Heart left ventricle (tissue), 13 donors: ENCODE measurements at regions not wholly inside any gene's neighbourhood (a gene's known extent, or its start where the extent isn't known, plus 50 kb on each side); places are given as distances from the start of the nearest gene placed in this dataset.

ENCODE experiments used
- POLR2A ChIP-seq, 2 donors: fragments of 450-650 bp; IDR thresholded peaks; one replicate each; pipeline ENCODE4 v1.6.1; 2017; ENCODE audit warnings: antibody characterized with exemption in 2 of 2, mild to moderate bottlenecking in 2 of 2, moderate library complexity in 2 of 2
- TF ChIP-seq, protein P1 (sequence below), 12 donors: fragments of 200-600 bp; sonication (generic) in 4 of 12; IDR thresholded peaks; one replicate each; pipeline versions ENCODE4 v1.5.0 to v1.8.0; 2018 to 2022; ENCODE audit warnings: antibody characterized with exemption in 12 of 12, mild to moderate bottlenecking in 5 of 12
- donor health status: ischemic (EF 13 %, LVEDD 7.1; RV severe dilation, severe dysfunction).
- donor health status: DM: no; HTN: yes; CAD: no.
- donor health status: DM: no; HTN: no; CAD: no.
- donor health status: ischemic (EF 25% LVEDD 6.9; RV normal size, moderate dysfunction).
- donor health status: ischemic (EF 25% LVEDD 5.7; RV mildly dilated, moderate dysfunction).
- donor health status: ischemic (EF 35%, LVEDD 5.7; RV mildly dilated, moderate dysfunction).
- donor health status: nonischemic (EF 11% LVEDD 7.7; RV severe dilation, severe dysfunction).
- donor health status: DM: yes; HTN: yes; CAD: no.
- donor health status: PGD.
- donor health status: ischemic (EF 29% LVEDD 5.4; RV normal size, mild dysfunction).
- donor health status: nonischemic (EF 23%, LVEDD 6.1; RV moderate dilation, normal function).

- TF ChIP-seq, protein P1, sequence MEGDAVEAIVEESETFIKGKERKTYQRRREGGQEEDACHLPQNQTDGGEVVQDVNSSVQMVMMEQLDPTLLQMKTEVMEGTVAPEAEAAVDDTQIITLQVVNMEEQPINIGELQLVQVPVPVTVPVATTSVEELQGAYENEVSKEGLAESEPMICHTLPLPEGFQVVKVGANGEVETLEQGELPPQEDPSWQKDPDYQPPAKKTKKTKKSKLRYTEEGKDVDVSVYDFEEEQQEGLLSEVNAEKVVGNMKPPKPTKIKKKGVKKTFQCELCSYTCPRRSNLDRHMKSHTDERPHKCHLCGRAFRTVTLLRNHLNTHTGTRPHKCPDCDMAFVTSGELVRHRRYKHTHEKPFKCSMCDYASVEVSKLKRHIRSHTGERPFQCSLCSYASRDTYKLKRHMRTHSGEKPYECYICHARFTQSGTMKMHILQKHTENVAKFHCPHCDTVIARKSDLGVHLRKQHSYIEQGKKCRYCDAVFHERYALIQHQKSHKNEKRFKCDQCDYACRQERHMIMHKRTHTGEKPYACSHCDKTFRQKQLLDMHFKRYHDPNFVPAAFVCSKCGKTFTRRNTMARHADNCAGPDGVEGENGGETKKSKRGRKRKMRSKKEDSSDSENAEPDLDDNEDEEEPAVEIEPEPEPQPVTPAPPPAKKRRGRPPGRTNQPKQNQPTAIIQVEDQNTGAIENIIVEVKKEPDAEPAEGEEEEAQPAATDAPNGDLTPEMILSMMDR (IDR thresholded peaks at IDR 0.05), result no peak
- no peak for TF ChIP-seq POLR2A (IDR thresholded peaks at IDR 0.05)
Measured at GRCh38 chr1:229798558-229798957, 172.5 kb downstream of the URB2 start.
